IMR-90 (cell line): ENCODE measurements at regions not wholly inside any gene's neighbourhood (a gene's known extent, or its start where the extent isn't known, plus 50 kb on each side); places are given as distances from the start of the nearest gene placed in this dataset.

Experiments
- ATAC-seq: fragments of 200-7000 bp; cut with Tn5 transposase; 2 replicates; pipeline ENCODE4 v1.9.1; 2020; ENCODE audit warnings: low read depth, mild to moderate bottlenecking, moderate library complexity
- BruUV-seq: library from RNA; stranded (reverse); fragments of 400-500 nt; replicated peaks from 2 replicates; lab custom pipeline; 2021; lab: Mats Ljungman, UMichigan
- CTCF ChIA-PET: fragments of 300-600 bp; formaldehyde crosslinking; extraction: SDS; loops from one replicate; lab custom pipeline; 2021; ENCODE audit warnings: antibody characterized with exemption; lab: Yijun Ruan, JAX
- POLR2A ChIA-PET: fragments of 300-600 bp; sonication (Branson Sonifier 250); formaldehyde crosslinking; loops from one replicate; lab custom pipeline; 2022; ENCODE audit warnings: antibody characterized with exemption; ENCODE audit not compliant: unreplicated experiment; lab: Charles Lee
- DNase-seq: peaks from one replicate; pipeline ENCODE4 v3.0.0; 2013
- H2AFZ ChIP-seq: replicated peaks from 2 replicates; pipeline ENCODE3; 2013; ENCODE audit warnings: low read length, mild to moderate bottlenecking; ENCODE audit not compliant: poor library complexity
- H2AK5ac ChIP-seq: 2 replicates; pipeline ENCODE4 v1.6.1; 2013; ENCODE audit warnings: low read depth, low read length, inconsistent platforms
- H2AK9ac ChIP-seq: replicated peaks from 2 replicates; pipeline ENCODE3; 2013; ENCODE audit warnings: mild to moderate bottlenecking, low read depth, low read length, moderate library complexity; ENCODE audit not compliant: poor library complexity
- H2BK120ac ChIP-seq: 2 replicates; pipeline ENCODE4 v1.6.1; 2013; ENCODE audit warnings: low read depth, low read length, inconsistent platforms
- H2BK15ac ChIP-seq: 3 replicates; pipeline ENCODE4 v1.6.1; 2013; ENCODE audit warnings: low read depth, low read length, inconsistent platforms
- H2BK20ac ChIP-seq: 2 replicates; pipeline ENCODE4 v1.6.1; 2013; ENCODE audit warnings: low read depth, mild to moderate bottlenecking, inconsistent platforms, low read length, moderate library complexity
- H2BK5ac ChIP-seq: 2 replicates; pipeline ENCODE4 v1.6.1; 2013; ENCODE audit warnings: mild to moderate bottlenecking, low read depth, low read length, inconsistent platforms; ENCODE audit not compliant: poor library complexity, severe bottlenecking
- H3K14ac ChIP-seq: replicated peaks from 2 replicates; pipeline ENCODE4 v1.6.1; 2013; ENCODE audit warnings: low read depth, low read length, inconsistent platforms
- H3K18ac ChIP-seq: 2 replicates; pipeline ENCODE4 v1.6.1; 2013; ENCODE audit warnings: low read depth, low read length, control low read depth
- H3K23ac ChIP-seq: 2 replicates; pipeline ENCODE4 v1.6.1; 2013; ENCODE audit warnings: low read depth, low read length, inconsistent platforms
- H3K27ac ChIP-seq: 2 replicates; pipeline ENCODE4 v1.5.1; 2013; ENCODE audit warnings: mild to moderate bottlenecking, control low read depth, low read length; ENCODE audit not compliant: insufficient read depth
- H3K27me3 ChIP-seq: 2 replicates; pipeline ENCODE4 v1.6.1; 2013; ENCODE audit warnings: low read length; ENCODE audit not compliant: control insufficient read depth, insufficient read depth
- H3K36me3 ChIP-seq: 2 replicates; pipeline ENCODE4 v1.6.1; 2013; ENCODE audit warnings: low read length, mixed read lengths; ENCODE audit not compliant: control insufficient read depth, insufficient read depth
- H3K4ac ChIP-seq: 2 replicates; pipeline ENCODE4 v1.6.1; 2013; ENCODE audit warnings: low read depth, low read length, inconsistent platforms
- H3K4me1 ChIP-seq: 2 replicates; pipeline ENCODE4 v1.6.1; 2013; ENCODE audit warnings: low read length, mixed read lengths; ENCODE audit not compliant: control insufficient read depth, insufficient read depth
- H3K4me2 ChIP-seq: 2 replicates; pipeline ENCODE4 v1.6.1; 2013; ENCODE audit warnings: low read depth, mild to moderate bottlenecking, control low read depth, low read length, moderate library complexity
- H3K4me3 ChIP-seq: 2 replicates; pipeline ENCODE4 v1.5.1; 2013; ENCODE audit warnings: low read depth, mild to moderate bottlenecking, control low read depth, low read length, moderate library complexity; ENCODE audit not compliant: insufficient read depth
- H3K56ac ChIP-seq: 2 replicates; pipeline ENCODE4 v1.6.1; 2013; ENCODE audit warnings: low read length, inconsistent platforms; ENCODE audit not compliant: insufficient read depth; ENCODE audit errors: extremely low read depth
- H3K79me1 ChIP-seq, 2 experiments: 2 replicates each; pipeline ENCODE4 v1.6.1; 2013; ENCODE audit warnings: low read length in 2 of 2, inconsistent platforms in 1 of 2, low read depth in 1 of 2
- H3K9ac ChIP-seq: 2 replicates; pipeline ENCODE4 v1.6.1; 2013; ENCODE audit warnings: low read depth, low read length, control low read depth
- H3K9me1 ChIP-seq: 2 replicates; pipeline ENCODE4 v1.6.1; 2013; ENCODE audit warnings: low read length, inconsistent platforms; ENCODE audit not compliant: insufficient read depth
- H3K9me3 ChIP-seq: 2 replicates; pipeline ENCODE4 v1.6.1; 2013; ENCODE audit warnings: low read length; ENCODE audit not compliant: control insufficient read depth, insufficient read depth
- H4K20me1 ChIP-seq: 2 replicates; pipeline ENCODE4 v1.6.1; 2013; ENCODE audit warnings: low read length, inconsistent platforms; ENCODE audit not compliant: insufficient read depth
- H4K5ac ChIP-seq: 2 replicates; pipeline ENCODE4 v1.6.1; 2013; ENCODE audit warnings: mild to moderate bottlenecking, low read depth, low read length, control low read depth
- H4K8ac ChIP-seq, 2 experiments: 2 replicates each; pipeline ENCODE4 v1.6.1; 2013; ENCODE audit warnings: low read depth in 2 of 2, low read length in 2 of 2, control low read depth in 1 of 2, inconsistent platforms in 1 of 2
- H4K91ac ChIP-seq: 2 replicates; pipeline ENCODE4 v1.6.1; 2013; ENCODE audit warnings: low read depth, low read length, inconsistent platforms; ENCODE audit not compliant: insufficient read depth
- BHLHE40 ChIP-seq: fragments of 150-350 bp; IDR thresholded peaks from 2 replicates; pipeline ENCODE4 v1.6.1; 2016; ENCODE audit warnings: mild to moderate bottlenecking, low read depth, low read length
- CEBPB ChIP-seq: IDR thresholded peaks from 2 replicates; pipeline ENCODE4 v1.6.1; 2012; ENCODE audit warnings: low read depth, low read length, improper control_type of control experiment
- CHD1 ChIP-seq: IDR thresholded peaks from 2 replicates; pipeline ENCODE4 v1.6.1; 2012; ENCODE audit warnings: low read depth, low read length, improper control_type of control experiment
- CTCF ChIP-seq: conservative IDR thresholded peaks from 2 replicates; pipeline ENCODE4 v1.5.1; 2012; ENCODE audit warnings: mild to moderate bottlenecking, low read depth, low read length, improper control_type of control experiment
- FOS ChIP-seq: fragments of 150-350 bp; IDR thresholded peaks from 2 replicates; pipeline ENCODE4 v1.6.1; 2016; ENCODE audit warnings: low read depth, low read length
- MAFK ChIP-seq: IDR thresholded peaks from 2 replicates; pipeline ENCODE4 v1.6.1; 2012; ENCODE audit warnings: low read depth, low read length, improper control_type of control experiment
- MAZ ChIP-seq: IDR thresholded peaks from 2 replicates; pipeline ENCODE4 v1.6.1; 2012; ENCODE audit warnings: low read depth, mild to moderate bottlenecking, low read length, improper control_type of control experiment, moderate library complexity, borderline replicate concordance
- NFE2L2 ChIP-seq: fragments of 150-350 bp; IDR thresholded peaks from 2 replicates; pipeline ENCODE4 v1.6.1; 2016; ENCODE audit warnings: low read depth, mild to moderate bottlenecking, low read length
- POLR2A ChIP-seq: IDR thresholded peaks from 2 replicates; pipeline ENCODE4 v1.6.1; 2012; ENCODE audit warnings: mild to moderate bottlenecking, low read depth, low read length
- RAD21 ChIP-seq: IDR thresholded peaks from 2 replicates; pipeline ENCODE4 v1.6.1; 2012; ENCODE audit warnings: low read length, improper control_type of control experiment
- RFX5 ChIP-seq: IDR thresholded peaks from 2 replicates; pipeline ENCODE4 v1.8.0; 2012; ENCODE audit warnings: low read depth, mild to moderate bottlenecking, low read length, moderate library complexity
- SMC3 ChIP-seq: fragments of 150-350 bp; IDR thresholded peaks from 2 replicates; pipeline ENCODE4 v1.6.1; 2016; ENCODE audit warnings: low read depth, mild to moderate bottlenecking, antibody characterized with exemption, low read length, moderate library complexity
- WGBS, 2 experiments: methylation state at CpG; one replicate each; pipeline versions ENCODE4 v1.1.5 to v1.1.7; 2013; ENCODE audit warnings: missing lambda C conversion rate in 2 of 2; ENCODE audit not compliant: insufficient read length in 1 of 2; ENCODE audit errors: extremely low coverage in 2 of 2; 5-methylcytosine and 5-hydroxymethylcytosine counted together
- dilution Hi-C: fragments of 300-500 bp; cut with HindIII; formaldehyde crosslinking; loops from one replicate; pipeline ENCODE4 v1.14.3; 2018; ENCODE audit warnings: low sequenced_read_pairs; ENCODE audit not compliant: unreplicated experiment
- in situ Hi-C: fragments of 300-500 bp; cut with MboI; formaldehyde crosslinking; loops from 3 replicates; pipeline ENCODE4 v1.14.3; 2019; ENCODE audit warnings: low sequenced_read_pairs, inconsistent platforms, mixed read lengths
- intact Hi-C: fragments of 100-400 bp; cut with micrococcal nuclease; formaldehyde crosslinking; loops from 2 replicates; pipeline ENCODE4 v1.10.0; 2022
- TF ChIP-seq, protein P1 (sequence below): fragments of 150-350 bp; IDR thresholded peaks from 2 replicates; pipeline ENCODE4 v1.6.1; 2017; ENCODE audit warnings: mild to moderate bottlenecking, antibody characterized with exemption, low read length, low read depth
- TF ChIP-seq, protein P2 (sequence below): fragments of 150-350 bp; IDR thresholded peaks from 2 replicates; pipeline ENCODE4 v1.6.1; 2016; ENCODE audit warnings: low read depth, mild to moderate bottlenecking, low read length, moderate library complexity, borderline replicate concordance

GRCh38 chrX:34805951-34806350, 136.6 kb upstream of the FAM47B start:
- H4K20me1 ChIP-seq, result no peaks in the 10 kb centered on the region
- no peaks in the 10 kb centered on the region for H3K79me1 ChIP-seq
- H2BK20ac ChIP-seq, result no peak overlapping the region
- TF ChIP-seq CHD1 (no peak), BHLHE40 (no peak), POLR2A (no peak), RFX5 (no peak), CEBPB (no peak), CTCF (no peak), MAFK (no peak), FOS (no peak), SMC3 (no peak), MAZ (no peak), RAD21 (no peak), NFE2L2 (no peak)
- TF ChIP-seq, protein P1, sequence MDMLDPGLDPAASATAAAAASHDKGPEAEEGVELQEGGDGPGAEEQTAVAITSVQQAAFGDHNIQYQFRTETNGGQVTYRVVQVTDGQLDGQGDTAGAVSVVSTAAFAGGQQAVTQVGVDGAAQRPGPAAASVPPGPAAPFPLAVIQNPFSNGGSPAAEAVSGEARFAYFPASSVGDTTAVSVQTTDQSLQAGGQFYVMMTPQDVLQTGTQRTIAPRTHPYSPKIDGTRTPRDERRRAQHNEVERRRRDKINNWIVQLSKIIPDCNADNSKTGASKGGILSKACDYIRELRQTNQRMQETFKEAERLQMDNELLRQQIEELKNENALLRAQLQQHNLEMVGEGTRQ, result no peak
- TF ChIP-seq, protein P2, sequence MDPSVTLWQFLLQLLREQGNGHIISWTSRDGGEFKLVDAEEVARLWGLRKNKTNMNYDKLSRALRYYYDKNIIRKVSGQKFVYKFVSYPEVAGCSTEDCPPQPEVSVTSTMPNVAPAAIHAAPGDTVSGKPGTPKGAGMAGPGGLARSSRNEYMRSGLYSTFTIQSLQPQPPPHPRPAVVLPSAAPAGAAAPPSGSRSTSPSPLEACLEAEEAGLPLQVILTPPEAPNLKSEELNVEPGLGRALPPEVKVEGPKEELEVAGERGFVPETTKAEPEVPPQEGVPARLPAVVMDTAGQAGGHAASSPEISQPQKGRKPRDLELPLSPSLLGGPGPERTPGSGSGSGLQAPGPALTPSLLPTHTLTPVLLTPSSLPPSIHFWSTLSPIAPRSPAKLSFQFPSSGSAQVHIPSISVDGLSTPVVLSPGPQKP, result no peak
- CTCF ChIA-PET, result no interaction called here
- no peak overlapping the region for H2AK9ac ChIP-seq
- no peak overlapping the region for H2AK5ac ChIP-seq
- no peak overlapping the region for H3K23ac ChIP-seq
- ATAC-seq (no peak), DNase-seq (no peak)
- no peak overlapping the region for H4K91ac ChIP-seq
- H3K27me3 ChIP-seq, result no peaks in the 10 kb centered on the region
- peaks cover 2% of the 10 kb centered on the region; the same call in 1 of the 2 replicates for H3K4me1 ChIP-seq
- H2BK5ac ChIP-seq, result no peak overlapping the region
- in situ Hi-C loops, result no loop called here
- H3K4me2 ChIP-seq, result no peak overlapping the region
- no TSS peak for BruUV-seq
- H3K36me3 ChIP-seq, result no peaks in the 10 kb centered on the region
- no peak overlapping the region for H3K4ac ChIP-seq
- H2BK120ac ChIP-seq, result no peak overlapping the region
- H3K18ac ChIP-seq, result no peak overlapping the region
- no peak overlapping the region for H2AFZ ChIP-seq
- no peak overlapping the region for H4K8ac ChIP-seq
- no peaks in the 10 kb centered on the region for H3K9me3 ChIP-seq
- POLR2A ChIA-PET, result no interaction called here
- no peak overlapping the region for H4K5ac ChIP-seq
- 57% methylated on average over 1 of the region's 3 CpGs; no CpG with 5 or more reads in 1 of the 2 experiments for WGBS, 2 experiments
- H3K9me1 ChIP-seq, result 0 out of 2 replicates have a peak, but pooled peaks cover 2% of the 10 kb centered on the region
- H3K9ac ChIP-seq, result no peak overlapping the region
- H3K27ac ChIP-seq, result no peak overlapping the region
- dilution Hi-C loops, result no loop called here
- intact Hi-C loops, result no loop called here
- no peak overlapping the region for H2BK15ac ChIP-seq
- no peak overlapping the region for H3K14ac ChIP-seq
- H3K56ac ChIP-seq, result no peak overlapping the region
- H3K4me3 ChIP-seq, result no peak overlapping the region
